Calu3 (cell line): ENCODE measurements at regions not wholly inside any gene's neighbourhood (a gene's known extent, or its start where the extent isn't known, plus 50 kb on each side); places are given as distances from the start of the nearest gene placed in this dataset.
A peak's percentile ranks its signal among the peaks of the same experiment; 100 is the strongest.

Experiments used
- BruUV-seq: library from RNA; stranded (reverse); fragments of 400-500 nt; replicated peaks from 2 replicates; lab custom pipeline; 2021; lab: Mats Ljungman, UMichigan
- CTCF ChIA-PET: fragments of 300-600 bp; sonication (Branson Sonifier 250); formaldehyde crosslinking; loops from one replicate; lab custom pipeline; 2022; ENCODE audit warnings: antibody characterized with exemption; lab: Charles Lee
- DNase-seq: peaks from one replicate; pipeline ENCODE4 v3.0.0; 2022
- H3K27ac Mint-ChIP-seq: one replicate; pipeline ENCODE4 v1.8.0; 2022; ENCODE audit warnings: mixed read lengths; ENCODE audit not compliant: unreplicated experiment
- H3K27me3 Mint-ChIP-seq: one replicate; pipeline ENCODE4 v1.8.0; 2022; ENCODE audit warnings: mixed read lengths; ENCODE audit not compliant: unreplicated experiment
- H3K36me3 Mint-ChIP-seq: one replicate; pipeline ENCODE4 v1.8.0; 2022; ENCODE audit warnings: mild to moderate bottlenecking, moderate library complexity, mixed read lengths; ENCODE audit not compliant: insufficient read depth, unreplicated experiment
- H3K4me1 Mint-ChIP-seq: one replicate; pipeline ENCODE4 v1.8.0; 2022; ENCODE audit warnings: mild to moderate bottlenecking, low read depth, mixed read lengths; ENCODE audit not compliant: unreplicated experiment
- H3K4me3 Mint-ChIP-seq: one replicate; pipeline ENCODE4 v1.8.0; 2022; ENCODE audit warnings: mild to moderate bottlenecking, low read depth, moderate library complexity, mixed read lengths; ENCODE audit not compliant: unreplicated experiment
- H3K9me3 Mint-ChIP-seq: one replicate; pipeline ENCODE4 v1.8.0; 2022; ENCODE audit warnings: low read depth, mixed read lengths; ENCODE audit not compliant: unreplicated experiment
- CTCF ChIP-seq: fragments of 200-600 bp; IDR thresholded peaks from one replicate; pipeline ENCODE4 v1.8.0; 2022; ENCODE audit warnings: antibody characterized with exemption; ENCODE audit not compliant: unreplicated experiment
- intact Hi-C: fragments of 100-400 bp; cut with micrococcal nuclease; formaldehyde crosslinking; loops from one replicate; pipeline ENCODE4 v1.10.0; 2022; ENCODE audit not compliant: unreplicated experiment

- Mint-ChIP-seq H3K27ac (peak overlapping the region; percentile 58), H3K36me3 (no peaks in the 10 kb centered on the region), H3K4me1 (peaks cover 16% of the 10 kb centered on the region), H3K4me3 (no peak overlapping the region), H3K9me3 (peaks cover 2% of the 10 kb centered on the region), H3K27me3 (no peaks in the 10 kb centered on the region)
- TF ChIP-seq CTCF = no peak
- CTCF ChIA-PET = no interaction called here
- DNase-seq = peak; percentile 34
- intact Hi-C loops = no loop called here
- no TSS peak for BruUV-seq
Measured at GRCh38 chr2:138948070-138948539, 167.9 kb upstream of the NXPH2 start.

GRCh38 chr2:138943470-138943869 lies 163.3 kb upstream of the NXPH2 start:
- no peaks in the 10 kb centered on the region for H3K27me3 Mint-ChIP-seq
- no peaks in the 10 kb centered on the region for H3K36me3 Mint-ChIP-seq
- peaks cover 6% of the 10 kb centered on the region for H3K9me3 Mint-ChIP-seq
- no TSS peak for BruUV-seq
- H3K27ac Mint-ChIP-seq = no peak overlapping the region
- H3K4me3 Mint-ChIP-seq = no peak overlapping the region
- H3K4me1 Mint-ChIP-seq = no peaks in the 10 kb centered on the region
- CTCF ChIA-PET = no interaction called here
- intact Hi-C loops = no loop called here
- TF ChIP-seq CTCF = no peak
- no peak for DNase-seq

GRCh38 chr2:138942466-138942865 lies 162.3 kb upstream of the NXPH2 start:
- BruUV-seq = no TSS peak
- DNase-seq = no peak
- H3K36me3 Mint-ChIP-seq = no peaks in the 10 kb centered on the region
- H3K4me3 Mint-ChIP-seq = no peak overlapping the region
- H3K9me3 Mint-ChIP-seq = peaks cover 6% of the 10 kb centered on the region
- TF ChIP-seq CTCF = no peak
- no peak overlapping the region for H3K27ac Mint-ChIP-seq
- CTCF ChIA-PET = no interaction called here
- H3K27me3 Mint-ChIP-seq = no peaks in the 10 kb centered on the region
- H3K4me1 Mint-ChIP-seq = no peaks in the 10 kb centered on the region
- intact Hi-C loops = no loop called here

GRCh38 chr2:138931284-138932256 lies 151.4 kb upstream of the NXPH2 start:
- Mint-ChIP-seq H3K4me1 (no peaks in the 10 kb centered on the region), H3K4me3 (no peak overlapping the region), H3K27me3 (no peaks in the 10 kb centered on the region), H3K36me3 (no peaks in the 10 kb centered on the region), H3K27ac (no peak overlapping the region), H3K9me3 (peaks cover 7% of the 10 kb centered on the region)
- CTCF ChIA-PET = no interaction called here
- BruUV-seq = no TSS peak
- DNase-seq = no peak
- TF ChIP-seq CTCF = no peak
- intact Hi-C loops = loop anchor here (10.0 kb wide), 1 partner anchor 213 kb away; no protein-coding TSS in a partner anchor
